SK-N-SH (cell line): ENCODE measurements at regions not wholly inside any gene's neighbourhood (a gene's known extent, or its start where the extent isn't known, plus 50 kb on each side); places are given as distances from the start of the nearest gene placed in this dataset.

Experiments used
- CTCF ChIA-PET: fragments of 300-600, 350-600 bp; formaldehyde crosslinking; extraction: SDS; loops from one replicate; lab custom pipeline; 2021; lab: Yijun Ruan, JAX
- POLR2A ChIA-PET: fragments of 350-600 bp; sonication (Branson Sonifier 250); formaldehyde crosslinking; extraction: SDS; loops from one replicate; lab custom pipeline; 2020; ENCODE audit warnings: antibody characterized with exemption, inconsistent platforms; lab: Yijun Ruan, JAX
- DNase-seq: peaks from one replicate; pipeline ENCODE4 v3.0.0; 2012
- H2AFZ ChIP-seq: fragments of 200-600 bp; sonication (generic); 2 replicates; pipeline ENCODE4 v1.8.1; 2016; ENCODE audit warnings: antibody characterized with exemption, mild to moderate bottlenecking, low read depth
- H3F3A ChIP-seq: fragments of 200-600 bp; sonication (generic); replicated peaks from 2 replicates; pipeline ENCODE3; 2016; ENCODE audit warnings: antibody characterized with exemption, mild to moderate bottlenecking; ENCODE audit not compliant: insufficient read depth
- H3K27ac ChIP-seq, 2 experiments: fragments of 200-500 bp in 1 of 2; fragments of 200-600 bp in 1 of 2; sonication (Bioruptor generic) in 1 of 2; sonication (generic), shearing (Covaris generic) in 1 of 2; 2 replicates each; pipeline versions ENCODE4 v1.5.1 to v1.6.1; 2014 to 2016; ENCODE audit warnings: low read depth in 2 of 2, inconsistent platforms in 1 of 2, low read length in 1 of 2, mild to moderate bottlenecking in 1 of 2, mixed read lengths in 1 of 2
- H3K27me3 ChIP-seq: fragments of 200-600 bp; sonication (generic), shearing (Covaris generic); 2 replicates; pipeline ENCODE4 v1.6.1; 2016; ENCODE audit warnings: mixed run types; ENCODE audit not compliant: insufficient read depth
- H3K36me3 ChIP-seq, 2 experiments: fragments of 200-500 bp in 1 of 2; fragments of 200-600 bp in 1 of 2; sonication (Bioruptor generic) in 1 of 2; sonication (generic) in 1 of 2; replicated peaks in 1 of 2; 2 replicates each; pipeline versions ENCODE3 to v1.5.1; 2014 to 2016; ENCODE audit warnings: low read length in 1 of 2, mild to moderate bottlenecking in 1 of 2; ENCODE audit not compliant: insufficient read depth in 2 of 2, control insufficient read depth in 1 of 2
- H3K4me1 ChIP-seq, 2 experiments: fragments of 200-500 bp in 1 of 2; fragments of 200-600 bp in 1 of 2; sonication (Bioruptor generic) in 1 of 2; sonication (generic), shearing (Covaris generic) in 1 of 2; 2 replicates each; pipeline versions ENCODE4 v1.5.1 to v1.6.1; 2014 to 2016; ENCODE audit warnings: low read depth in 1 of 2, low read length in 1 of 2, mixed run types in 1 of 2; ENCODE audit not compliant: insufficient read depth in 2 of 2, control insufficient read depth in 1 of 2
- H3K4me2 ChIP-seq: fragments of 200-600 bp; sonication (generic), shearing (Covaris generic); 2 replicates; pipeline ENCODE4 v1.6.1; 2017; ENCODE audit warnings: mixed run types
- H3K4me3 ChIP-seq, 2 experiments: fragments of 200-500 bp in 1 of 2; fragments of 200-600 bp in 1 of 2; sonication (Bioruptor generic) in 1 of 2; sonication (generic), shearing (Covaris generic) in 1 of 2; 2 replicates each; pipeline versions ENCODE4 v1.5.1 to v1.8.1; 2014 to 2016; ENCODE audit warnings: low read depth in 2 of 2, inconsistent platforms in 1 of 2, low read length in 1 of 2, mild to moderate bottlenecking in 1 of 2, mixed read lengths in 1 of 2, moderate library complexity in 1 of 2
- H3K79me2 ChIP-seq: fragments of 200-600 bp; sonication (generic); 2 replicates; pipeline ENCODE4 v1.8.1; 2017; ENCODE audit warnings: mild to moderate bottlenecking; ENCODE audit not compliant: insufficient read depth
- H3K9ac ChIP-seq: fragments of 200-600 bp; sonication (generic); 2 replicates; pipeline ENCODE4 v1.6.1; 2017; ENCODE audit warnings: mixed run types
- H3K9me2 ChIP-seq: fragments of 200-600 bp; sonication (generic); 2 replicates; pipeline ENCODE4 v1.6.1; 2017; ENCODE audit warnings: mixed run types
- H3K9me3 ChIP-seq: fragments of 200-600 bp; sonication (generic); 2 replicates; pipeline ENCODE4 v1.6.1; 2017; ENCODE audit warnings: mixed run types, mild to moderate bottlenecking, moderate library complexity
- H4K20me1 ChIP-seq: fragments of 200-600 bp; sonication (generic); 2 replicates; pipeline ENCODE4 v1.6.1; 2017; ENCODE audit warnings: mild to moderate bottlenecking, mixed run types; ENCODE audit not compliant: insufficient read depth
- IRF3 ChIP-seq: fragments of 150-350 bp; IDR thresholded peaks from 2 replicates; pipeline ENCODE4 v1.6.1; 2016; ENCODE audit warnings: mild to moderate bottlenecking, low read depth, low read length
- JUND ChIP-seq: IDR thresholded peaks from 2 replicates; pipeline ENCODE4 v1.4.0; 2012
- POLR2AphosphoS5 ChIP-seq: IDR thresholded peaks from 2 replicates; pipeline ENCODE4 v1.6.1; 2012; ENCODE audit warnings: low read depth, low read length
- SIN3A ChIP-seq: IDR thresholded peaks from 2 replicates; pipeline ENCODE4 v1.6.1; 2012; ENCODE audit warnings: low read depth, mild to moderate bottlenecking, low read length, moderate library complexity, borderline replicate concordance
- TEAD4 ChIP-seq: IDR thresholded peaks from 2 replicates; pipeline ENCODE4 v1.4.0; 2012; ENCODE audit warnings: mild to moderate bottlenecking, borderline replicate concordance; ENCODE audit not compliant: insufficient read depth
- WGBS: methylation state at CpG from one replicate; pipeline ENCODE4 v1.1.6; 2017; ENCODE audit warnings: low lambda C conversion rate; 5-methylcytosine and 5-hydroxymethylcytosine counted together
- TF ChIP-seq, protein P1 (sequence below): IDR thresholded peaks from 2 replicates; pipeline ENCODE4 v1.6.1; 2012; ENCODE audit warnings: mild to moderate bottlenecking, low read depth, low read length, moderate library complexity

GRCh38 chr15:36398212-36398611 lies 181.2 kb upstream of the CDIN1 start:
- H3K27ac ChIP-seq, result no peak overlapping the region
- H3K27me3 ChIP-seq, result no peaks in the 10 kb centered on the region
- no peaks in the 10 kb centered on the region for H4K20me1 ChIP-seq
- no peaks in the 10 kb centered on the region for H3K79me2 ChIP-seq
- H3K4me1 ChIP-seq, result no peaks in the 10 kb centered on the region; a peak in 1 of 4 replicates
- 90% methylated on average over 3 of the region's 3 CpGs for WGBS
- TF ChIP-seq TEAD4 (no peak), IRF3 (no peak), POLR2AphosphoS5 (no peak), SIN3A (no peak)
- no peak overlapping the region for H3K4me2 ChIP-seq
- H3K36me3 ChIP-seq, result no peaks in the 10 kb centered on the region
- no peaks in the 10 kb centered on the region for H3F3A ChIP-seq
- no peak overlapping the region for H2AFZ ChIP-seq
- H3K9me2 ChIP-seq, result no peaks in the 10 kb centered on the region
- no peak overlapping the region for H3K4me3 ChIP-seq
- ChIA-PET POLR2A (no interaction called here), CTCF (no interaction called here)
- no peak for DNase-seq
- no peaks in the 10 kb centered on the region for H3K9me3 ChIP-seq
- H3K9ac ChIP-seq, result no peak overlapping the region

GRCh38 chr15:36399276-36399675 lies 180.2 kb upstream of the CDIN1 start:
- TF ChIP-seq, protein P1, sequence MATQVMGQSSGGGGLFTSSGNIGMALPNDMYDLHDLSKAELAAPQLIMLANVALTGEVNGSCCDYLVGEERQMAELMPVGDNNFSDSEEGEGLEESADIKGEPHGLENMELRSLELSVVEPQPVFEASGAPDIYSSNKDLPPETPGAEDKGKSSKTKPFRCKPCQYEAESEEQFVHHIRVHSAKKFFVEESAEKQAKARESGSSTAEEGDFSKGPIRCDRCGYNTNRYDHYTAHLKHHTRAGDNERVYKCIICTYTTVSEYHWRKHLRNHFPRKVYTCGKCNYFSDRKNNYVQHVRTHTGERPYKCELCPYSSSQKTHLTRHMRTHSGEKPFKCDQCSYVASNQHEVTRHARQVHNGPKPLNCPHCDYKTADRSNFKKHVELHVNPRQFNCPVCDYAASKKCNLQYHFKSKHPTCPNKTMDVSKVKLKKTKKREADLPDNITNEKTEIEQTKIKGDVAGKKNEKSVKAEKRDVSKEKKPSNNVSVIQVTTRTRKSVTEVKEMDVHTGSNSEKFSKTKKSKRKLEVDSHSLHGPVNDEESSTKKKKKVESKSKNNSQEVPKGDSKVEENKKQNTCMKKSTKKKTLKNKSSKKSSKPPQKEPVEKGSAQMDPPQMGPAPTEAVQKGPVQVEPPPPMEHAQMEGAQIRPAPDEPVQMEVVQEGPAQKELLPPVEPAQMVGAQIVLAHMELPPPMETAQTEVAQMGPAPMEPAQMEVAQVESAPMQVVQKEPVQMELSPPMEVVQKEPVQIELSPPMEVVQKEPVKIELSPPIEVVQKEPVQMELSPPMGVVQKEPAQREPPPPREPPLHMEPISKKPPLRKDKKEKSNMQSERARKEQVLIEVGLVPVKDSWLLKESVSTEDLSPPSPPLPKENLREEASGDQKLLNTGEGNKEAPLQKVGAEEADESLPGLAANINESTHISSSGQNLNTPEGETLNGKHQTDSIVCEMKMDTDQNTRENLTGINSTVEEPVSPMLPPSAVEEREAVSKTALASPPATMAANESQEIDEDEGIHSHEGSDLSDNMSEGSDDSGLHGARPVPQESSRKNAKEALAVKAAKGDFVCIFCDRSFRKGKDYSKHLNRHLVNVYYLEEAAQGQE, result no peak
- no peak for TF ChIP-seq JUND
- no peaks in the 10 kb centered on the region for H3K9me3 ChIP-seq
- H3K9ac ChIP-seq, result no peak overlapping the region
- WGBS, result 94% methylated on average over 9 of the region's 9 CpGs
- H2AFZ ChIP-seq, result no peak overlapping the region
- ChIA-PET CTCF (no interaction called here), POLR2A (no interaction called here)
- H3K4me3 ChIP-seq, result no peak overlapping the region
- no peaks in the 10 kb centered on the region for H3K9me2 ChIP-seq
- no peaks in the 10 kb centered on the region; a peak in 1 of 4 replicates for H3K4me1 ChIP-seq
- H3K4me2 ChIP-seq, result no peak overlapping the region
- no peaks in the 10 kb centered on the region for H4K20me1 ChIP-seq
- no peaks in the 10 kb centered on the region for H3K27me3 ChIP-seq
- H3K27ac ChIP-seq, result no peak overlapping the region
- no peaks in the 10 kb centered on the region for H3F3A ChIP-seq
- DNase-seq, result no peak
- H3K79me2 ChIP-seq, result no peaks in the 10 kb centered on the region
- H3K36me3 ChIP-seq, result no peaks in the 10 kb centered on the region
